ENCODE measurements at regions not wholly inside any gene's neighbourhood (a gene's known extent, or its start where the extent isn't known, plus 50 kb on each side); places are given as distances from the start of the nearest gene placed in this dataset.

- no peaks in the 10 kb centered on the region for H3K9me3 ChIP-seq
- no peak for TF ChIP-seq CTCF (IDR thresholded peaks at IDR 0.05)
- no peak for TF ChIP-seq POLR2A (IDR thresholded peaks at IDR 0.05)
- H3K27ac ChIP-seq: no peak overlapping the region
- H3K27me3 ChIP-seq: no peaks in the 10 kb centered on the region
- 24 to 34% methylated on average over 2 of the region's 2 CpGs for WGBS, 2 donors
- no peaks in the 10 kb centered on the region for H3K36me3 ChIP-seq
- no peak overlapping the region for H3K4me3 ChIP-seq
- intact Hi-C loops (cut with DNase I): no loop called here
- H3K4me1 ChIP-seq: peaks cover 0 to 8% (median 0%) of the 10 kb centered on the region in 3 donors
- DNase-seq: no peak
These were observed 156.5 kb downstream of the SP3 start for GRCh38 chr2:173808718-173809117.

- no peaks in the 10 kb centered on the region for H3K9me3 ChIP-seq
- WGBS, 2 donors: 86 to 96% methylated on average over 1 of the region's 1 CpG
- no peak overlapping the region for H3K27ac ChIP-seq
- no peak for TF ChIP-seq CTCF (IDR thresholded peaks at IDR 0.05)
- no peak for TF ChIP-seq POLR2A (IDR thresholded peaks at IDR 0.05)
- peaks cover 0 to 8% (median 0%) of the 10 kb centered on the region in 3 donors for H3K4me1 ChIP-seq
- intact Hi-C loops (cut with DNase I): no loop called here
- no peak for DNase-seq
- H3K27me3 ChIP-seq: no peaks in the 10 kb centered on the region
- no peak overlapping the region for H3K4me3 ChIP-seq
- no peaks in the 10 kb centered on the region for H3K36me3 ChIP-seq
These were observed 152.9 kb downstream of the SP3 start for GRCh38 chr2:173812321-173812720.

GRCh38 chr2:173814306-173814705, 150.9 kb downstream of the SP3 start:
- Histone ChIP-seq H3K9me3 (no peaks in the 10 kb centered on the region), H3K4me1 (peaks cover 0 to 8% (median 0%) of the 10 kb centered on the region in 3 donors), H3K27me3 (no peaks in the 10 kb centered on the region), H3K36me3 (no peaks in the 10 kb centered on the region), H3K4me3 (no peak overlapping the region), H3K27ac (no peak overlapping the region)
- no peak for TF ChIP-seq POLR2A (IDR thresholded peaks at IDR 0.05)
- no peak for TF ChIP-seq CTCF (IDR thresholded peaks at IDR 0.05)
- no peak for DNase-seq
- WGBS, 2 donors: 90 to 92% methylated on average over 3 of the region's 3 CpGs
- intact Hi-C loops (cut with DNase I): no loop called here

GRCh38 chr2:173815772-173816171, 149.4 kb downstream of the SP3 start:
- Histone ChIP-seq H3K27me3 (no peaks in the 10 kb centered on the region), H3K36me3 (no peaks in the 10 kb centered on the region), H3K4me1 (peaks cover 0 to 8% (median 0%) of the 10 kb centered on the region in 3 donors), H3K27ac (no peak overlapping the region), H3K4me3 (no peak overlapping the region), H3K9me3 (no peaks in the 10 kb centered on the region)
- no peak for DNase-seq
- intact Hi-C loops (cut with DNase I): no loop called here
- WGBS, 2 donors: 80% methylated on average over 5 of the region's 5 CpGs
- no peak for TF ChIP-seq POLR2A (IDR thresholded peaks at IDR 0.05)
- TF ChIP-seq CTCF (IDR thresholded peaks at IDR 0.05): peak in 1 of 6 experiments; percentile 18

- H3K4me3 ChIP-seq: no peak overlapping the region
- H3K27me3 ChIP-seq: no peaks in the 10 kb centered on the region
- H3K9me3 ChIP-seq: no peaks in the 10 kb centered on the region
- intact Hi-C loops (cut with DNase I): no loop called here
- H3K4me1 ChIP-seq: peaks cover 0 to 8% (median 0%) of the 10 kb centered on the region in 3 donors
- no peak overlapping the region for H3K27ac ChIP-seq
- no peak for DNase-seq
- TF ChIP-seq POLR2A (IDR thresholded peaks at IDR 0.05): no peak
- TF ChIP-seq CTCF (IDR thresholded peaks at IDR 0.05): no peak
- 93% methylated on average over 4 of the region's 4 CpGs for WGBS, 2 donors
- no peaks in the 10 kb centered on the region for H3K36me3 ChIP-seq
These were observed 147.6 kb downstream of the SP3 start for GRCh38 chr2:173817582-173817981.
